AG09309 (cell line): ENCODE measurements at regions not wholly inside any gene's neighbourhood (a gene's known extent, or its start where the extent isn't known, plus 50 kb on each side); places are given as distances from the start of the nearest gene placed in this dataset.
"Not testable (repeated sequence)": the region's sequence is repeated elsewhere in the genome, so short reads cannot be mapped to it uniquely, and the experiment has no call there.

Experiments
- DNase-seq: peaks from one replicate; pipeline ENCODE4 v3.0.0-alpha.2; 2010; ENCODE audit warnings: low read depth
- H3K4me3 ChIP-seq: 2 replicates; pipeline ENCODE4 v1.5.1; 2011; ENCODE audit warnings: mild to moderate bottlenecking, low read depth, low read length, moderate library complexity; ENCODE audit not compliant: control insufficient read depth
- TF ChIP-seq, protein P1 (sequence below): IDR thresholded peaks from 2 replicates; pipeline ENCODE4 v1.5.1; 2011; ENCODE audit warnings: mild to moderate bottlenecking, low read depth, low read length, inconsistent platforms; ENCODE audit not compliant: insufficient read depth, control insufficient read depth; ENCODE audit errors: missing control alignments

DNA sequence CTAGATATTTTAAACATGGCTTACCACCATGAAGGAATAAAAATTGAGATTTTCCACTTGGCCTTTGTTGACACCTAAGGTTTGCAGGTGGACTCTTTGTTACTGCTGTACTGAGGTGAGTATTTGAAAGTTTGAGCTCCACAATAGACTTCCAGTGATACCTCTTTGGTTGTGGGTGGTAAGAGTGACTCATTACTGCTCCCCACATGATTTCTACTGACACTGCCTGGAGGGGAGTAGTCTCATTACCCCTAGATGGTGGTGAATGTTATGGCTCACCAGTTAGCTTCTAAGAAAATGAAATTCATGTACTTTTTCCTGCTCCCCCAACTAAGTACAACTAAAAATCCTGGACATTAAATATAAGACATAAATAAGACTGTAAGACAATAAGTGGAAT is 1183.1 kb upstream of the TMEFF2 start:
- H3K4me3 ChIP-seq, result no peak overlapping the region
- no peak for DNase-seq
- TF ChIP-seq, protein P1, sequence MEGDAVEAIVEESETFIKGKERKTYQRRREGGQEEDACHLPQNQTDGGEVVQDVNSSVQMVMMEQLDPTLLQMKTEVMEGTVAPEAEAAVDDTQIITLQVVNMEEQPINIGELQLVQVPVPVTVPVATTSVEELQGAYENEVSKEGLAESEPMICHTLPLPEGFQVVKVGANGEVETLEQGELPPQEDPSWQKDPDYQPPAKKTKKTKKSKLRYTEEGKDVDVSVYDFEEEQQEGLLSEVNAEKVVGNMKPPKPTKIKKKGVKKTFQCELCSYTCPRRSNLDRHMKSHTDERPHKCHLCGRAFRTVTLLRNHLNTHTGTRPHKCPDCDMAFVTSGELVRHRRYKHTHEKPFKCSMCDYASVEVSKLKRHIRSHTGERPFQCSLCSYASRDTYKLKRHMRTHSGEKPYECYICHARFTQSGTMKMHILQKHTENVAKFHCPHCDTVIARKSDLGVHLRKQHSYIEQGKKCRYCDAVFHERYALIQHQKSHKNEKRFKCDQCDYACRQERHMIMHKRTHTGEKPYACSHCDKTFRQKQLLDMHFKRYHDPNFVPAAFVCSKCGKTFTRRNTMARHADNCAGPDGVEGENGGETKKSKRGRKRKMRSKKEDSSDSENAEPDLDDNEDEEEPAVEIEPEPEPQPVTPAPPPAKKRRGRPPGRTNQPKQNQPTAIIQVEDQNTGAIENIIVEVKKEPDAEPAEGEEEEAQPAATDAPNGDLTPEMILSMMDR, result no peak

DNA sequence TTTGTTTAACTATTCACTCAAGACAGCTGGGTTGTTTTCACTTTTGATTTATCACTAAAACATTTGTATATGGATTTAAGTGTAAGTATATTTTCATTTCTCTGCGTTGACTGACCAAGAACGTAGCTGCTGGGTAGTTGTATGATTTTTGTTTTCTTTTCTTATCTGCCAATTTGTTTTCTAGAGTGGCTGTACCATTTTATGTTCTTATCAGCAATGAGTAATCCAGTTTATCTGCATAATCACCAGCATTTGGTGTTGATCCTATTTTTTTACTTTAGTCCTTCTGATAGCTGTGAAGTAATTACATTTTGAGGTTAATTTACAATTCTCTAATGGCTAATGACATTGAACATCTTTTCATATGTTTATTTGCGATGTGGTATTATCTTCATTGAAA is 1178.4 kb upstream of the TMEFF2 start:
- TF ChIP-seq, protein P1, result no peak
- no peak overlapping the region for H3K4me3 ChIP-seq
- DNase-seq, result no peak

DNA sequence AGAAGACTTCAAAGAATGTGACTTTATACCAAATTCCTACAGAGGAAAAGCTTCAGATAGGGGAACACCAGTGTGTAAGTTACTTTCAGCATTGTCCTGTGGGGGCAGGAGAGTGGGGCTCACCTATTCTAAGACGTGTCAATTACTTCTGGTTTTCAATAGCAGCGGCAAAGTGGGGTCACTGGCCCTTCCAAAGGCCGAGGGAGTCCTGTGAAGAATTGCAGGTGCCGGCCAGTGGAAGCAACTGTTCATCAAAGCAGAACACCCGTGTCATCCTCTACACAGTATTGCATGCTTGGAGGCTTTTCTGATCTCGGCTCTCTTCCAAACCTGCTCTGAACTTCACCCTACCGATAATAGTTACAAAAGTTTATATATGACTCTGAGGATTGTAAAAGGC is 1176.5 kb upstream of the TMEFF2 start:
- no peak for DNase-seq
- no peak overlapping the region for H3K4me3 ChIP-seq

DNA sequence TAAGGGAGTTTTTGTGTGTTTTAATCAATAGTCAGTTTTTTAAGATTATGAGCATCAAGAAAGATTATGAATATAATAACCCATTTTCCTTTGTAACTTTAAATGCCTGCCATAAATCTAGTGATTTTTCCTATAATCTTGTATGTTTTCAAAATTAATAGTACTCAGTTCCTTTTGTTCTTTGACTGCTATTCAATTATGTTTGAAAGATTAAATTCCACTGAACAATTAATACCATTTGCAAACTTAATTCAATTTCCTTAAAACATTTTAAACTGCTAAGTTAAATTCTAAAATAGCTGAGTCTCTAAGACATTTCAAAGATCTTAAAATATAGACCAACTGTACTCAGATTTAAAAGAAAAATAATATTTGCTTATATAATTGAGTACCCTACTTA is 1173.9 kb upstream of the TMEFF2 start:
- TF ChIP-seq, protein P1, result no peak
- no peak overlapping the region for H3K4me3 ChIP-seq
- no peak for DNase-seq

More for the DNA sequence above, 1176.5 kb upstream of the TMEFF2 start:
- TF ChIP-seq, protein P1, result no peak

DNA sequence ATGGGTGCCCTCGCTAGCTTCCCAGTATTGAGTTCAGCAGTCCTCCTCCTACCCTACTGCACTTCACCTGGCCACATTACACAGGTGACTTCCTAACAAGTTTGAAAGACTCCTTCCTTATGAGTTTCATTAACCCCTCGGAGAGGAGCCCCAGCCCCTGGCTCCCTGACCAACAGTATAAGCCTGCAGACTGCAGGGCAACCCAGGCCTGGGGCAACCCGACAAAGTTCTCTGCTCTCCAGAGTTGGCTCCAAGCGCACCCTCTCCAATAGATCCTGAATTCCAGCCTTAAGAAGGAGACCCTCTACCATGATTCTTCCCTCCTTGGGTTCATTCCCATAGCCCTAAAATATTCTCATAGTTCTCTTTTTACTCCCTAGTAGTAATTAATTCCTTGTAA is 1162.8 kb upstream of the TMEFF2 start:
- TF ChIP-seq, protein P1, result no peak
- H3K4me3 ChIP-seq, result no peak overlapping the region

DNA sequence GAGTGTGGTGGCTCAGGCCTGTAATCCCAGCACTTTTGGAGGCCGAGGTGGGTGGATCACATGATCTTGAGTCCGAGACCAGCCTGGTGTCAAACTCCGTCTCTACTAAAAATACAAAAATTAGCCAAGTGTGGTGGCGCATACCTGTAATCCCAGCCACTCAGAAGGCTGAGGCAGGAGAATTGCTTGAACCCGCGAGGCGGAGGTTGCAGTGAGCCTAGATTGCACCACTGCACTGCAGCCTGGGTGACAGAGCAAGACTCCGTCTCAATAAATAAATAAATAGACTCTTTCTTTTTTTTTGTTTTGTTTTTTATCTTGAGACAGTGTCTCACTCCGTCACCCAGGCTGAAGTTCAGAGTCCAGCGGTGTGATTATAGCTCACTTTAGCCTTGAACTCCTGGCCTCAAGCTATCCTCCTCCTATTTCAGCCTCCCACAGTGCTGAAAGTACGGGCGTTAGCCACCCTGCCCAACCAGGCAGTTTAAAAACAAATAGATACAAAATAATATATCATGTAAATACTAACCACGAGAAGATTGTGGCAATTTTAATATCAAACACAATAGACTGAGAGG is 1158.0 kb upstream of the TMEFF2 start:
- not testable (repeated sequence) for DNase-seq, H3K4me3 ChIP-seq

More for the DNA sequence above, 1162.8 kb upstream of the TMEFF2 start:
- DNase-seq, result no peak

DNA sequence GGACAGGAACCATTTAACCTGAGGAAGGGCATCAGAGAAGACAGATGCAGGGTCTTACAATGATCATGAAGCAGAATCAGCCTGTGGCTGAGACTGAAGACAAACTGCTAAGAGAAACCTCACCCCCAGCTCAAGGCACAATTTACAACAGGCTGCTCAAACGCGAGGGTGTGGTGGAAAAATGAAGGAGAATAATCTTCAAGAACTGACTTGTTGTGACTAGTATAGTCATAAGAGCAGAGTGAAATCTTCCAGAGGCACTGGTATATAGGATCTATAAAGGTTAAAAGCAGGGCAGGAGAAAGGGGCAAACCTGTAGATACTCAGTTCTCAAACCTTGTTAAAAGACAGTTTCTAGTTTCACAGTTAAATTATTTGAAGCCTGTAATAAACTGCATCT is 1155.8 kb upstream of the TMEFF2 start:
- no peak for DNase-seq
- TF ChIP-seq, protein P1, result no peak
- H3K4me3 ChIP-seq, result no peak overlapping the region
